GM23248 (cell line): ENCODE measurements at regions not wholly inside any gene's neighbourhood (a gene's known extent, or its start where the extent isn't known, plus 50 kb on each side); places are given as distances from the start of the nearest gene placed in this dataset.

ENCODE experiments used
- DNase-seq: peaks from one replicate; pipeline ENCODE4 v3.0.0-alpha.2; 2015
- H2AFZ ChIP-seq: fragments of 200-600 bp; sonication (generic); 2 replicates; pipeline ENCODE4 v1.6.1; 2016; ENCODE audit warnings: antibody characterized with exemption
- H3F3A ChIP-seq: fragments of 200-600 bp; sonication (generic); 2 replicates; pipeline ENCODE4 v1.6.1; 2016; ENCODE audit warnings: mild to moderate bottlenecking, antibody characterized with exemption, mixed run types; ENCODE audit not compliant: insufficient read depth
- H3K27ac ChIP-seq: fragments of 200-600 bp; sonication (generic); 2 replicates; pipeline ENCODE4 v1.5.1; 2016; ENCODE audit warnings: mild to moderate bottlenecking
- H3K27me3 ChIP-seq: fragments of 200-600 bp; sonication (generic); replicated peaks from 2 replicates; pipeline ENCODE4 v1.6.1; 2016; ENCODE audit warnings: mild to moderate bottlenecking; ENCODE audit not compliant: insufficient read depth
- H3K36me3 ChIP-seq: fragments of 200-600 bp; sonication (generic); 2 replicates; pipeline ENCODE4 v1.6.1; 2016; ENCODE audit warnings: low read depth, mild to moderate bottlenecking
- H3K4me1 ChIP-seq: fragments of 200-600 bp; sonication (generic); 2 replicates; pipeline ENCODE4 v1.6.1; 2016; ENCODE audit warnings: mild to moderate bottlenecking; ENCODE audit not compliant: insufficient read depth
- H3K4me2 ChIP-seq: fragments of 200-600 bp; sonication (generic); one replicate; pipeline ENCODE4 v1.6.1; 2016; ENCODE audit warnings: mild to moderate bottlenecking; ENCODE audit not compliant: unreplicated experiment
- H3K4me3 ChIP-seq: fragments of 200-600 bp; sonication (generic); 2 replicates; pipeline ENCODE4 v1.5.1; 2016; ENCODE audit warnings: mild to moderate bottlenecking
- H3K79me2 ChIP-seq: fragments of 200-600 bp; sonication (generic); 2 replicates; pipeline ENCODE4 v1.6.1; 2016; ENCODE audit warnings: mild to moderate bottlenecking; ENCODE audit not compliant: insufficient read depth
- H3K9ac ChIP-seq: fragments of 200-600 bp; sonication (generic); 2 replicates; pipeline ENCODE4 v1.6.1; 2016; ENCODE audit warnings: mild to moderate bottlenecking
- H3K9me2 ChIP-seq: fragments of 200-600 bp; sonication (generic); 2 replicates; pipeline ENCODE4 v1.6.1; 2016; ENCODE audit warnings: mixed run types, mild to moderate bottlenecking, moderate library complexity; ENCODE audit not compliant: insufficient read depth
- H3K9me3 ChIP-seq: fragments of 200-600 bp; sonication (generic); one replicate; pipeline ENCODE4 v1.6.1; 2017; ENCODE audit warnings: low read depth
- H4K20me1 ChIP-seq: fragments of 200-600 bp; sonication (generic); 2 replicates; pipeline ENCODE4 v1.6.0; 2016; ENCODE audit not compliant: insufficient read depth
- EZH2 ChIP-seq: fragments of 200-600 bp; sonication (generic); IDR thresholded peaks from 2 replicates; pipeline ENCODE4 v1.6.1; 2018; ENCODE audit warnings: antibody characterized with exemption, mild to moderate bottlenecking; ENCODE audit not compliant: insufficient read depth, poor library complexity, severe bottlenecking
- EZH2phosphoT487 ChIP-seq: fragments of 200-600 bp; sonication (generic); IDR thresholded peaks from 2 replicates; pipeline ENCODE4 v1.6.1; 2018; ENCODE audit warnings: antibody characterized with exemption, moderate library complexity, mild to moderate bottlenecking, low read depth; ENCODE audit not compliant: insufficient read depth
- WGBS, 2 experiments: methylation state at CpG; one replicate each; pipeline ENCODE4 v1.1.6; 2015 to 2017; ENCODE audit warnings: low lambda C conversion rate in 2 of 2, low coverage in 1 of 2; ENCODE audit errors: missing lambda C conversion rate in 2 of 2; 5-methylcytosine and 5-hydroxymethylcytosine counted together
- in situ Hi-C: fragments of 300-500 bp; cut with MboI; formaldehyde crosslinking; loops from 2 replicates; pipeline ENCODE4 v1.15.0; 2020

DNA sequence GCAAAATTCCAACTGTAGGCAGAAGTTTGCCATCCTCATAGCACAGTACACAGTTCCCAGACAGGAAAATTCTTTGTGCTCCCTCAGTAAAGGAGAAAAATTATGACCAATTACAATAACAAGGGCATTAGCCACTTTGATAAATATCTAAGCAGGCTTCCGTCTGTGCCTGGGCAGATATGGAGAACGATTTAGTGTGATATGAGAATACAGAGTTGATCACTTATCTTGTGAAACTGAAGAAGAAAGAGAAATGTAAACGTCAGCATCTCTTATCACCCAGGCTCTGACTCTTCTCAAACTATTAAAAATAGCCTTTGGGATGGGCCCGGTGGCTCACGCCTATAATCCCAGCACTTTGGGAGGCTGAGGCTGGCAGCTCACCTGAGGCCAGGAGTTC, 54.5 kb upstream of the TIAM1 start:
- Histone ChIP-seq H3F3A (no peaks in the 10 kb centered on the region), H3K9me3 (no peaks in the 10 kb centered on the region), H3K4me1 (no peaks in the 10 kb centered on the region), H3K4me2 (no peak overlapping the region), H3K9ac (no peak overlapping the region), H3K27ac (no peak overlapping the region), H3K9me2 (no peaks in the 10 kb centered on the region), H3K4me3 (no peak overlapping the region), H2AFZ (no peak overlapping the region), H3K36me3 (no peaks in the 10 kb centered on the region), H3K79me2 (no peaks in the 10 kb centered on the region), H3K27me3 (peaks cover 2% of the 10 kb centered on the region; the same call in 1 of the 2 replicates), H4K20me1 (no peaks in the 10 kb centered on the region)
- WGBS, 2 experiments = 81 to 83% methylated on average over 5 of the region's 5 CpGs
- TF ChIP-seq EZH2phosphoT487 (no peak), EZH2 (no peak)
- DNase-seq = no peak
- in situ Hi-C loops = no loop called here

DNA sequence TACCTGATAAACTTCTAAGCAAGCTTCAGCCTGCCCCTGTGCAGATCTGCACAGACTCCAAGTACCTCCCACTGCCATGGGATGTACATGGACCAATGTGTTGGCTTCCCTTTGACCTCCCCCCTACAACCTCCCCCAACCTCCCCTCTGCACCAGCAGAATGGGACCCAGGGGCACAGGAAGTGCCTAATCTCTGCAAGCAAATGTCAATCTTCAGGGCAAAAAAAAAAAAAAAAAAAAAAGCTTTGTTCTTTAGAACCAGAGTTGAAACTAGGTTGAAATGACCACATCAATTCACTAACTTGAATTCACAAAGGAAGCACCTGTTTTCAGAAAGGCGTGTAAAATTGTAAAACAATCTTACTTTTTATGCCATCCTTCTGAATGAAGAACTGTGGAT, 53.9 kb upstream of the TIAM1 start:
- no peaks in the 10 kb centered on the region for H4K20me1 ChIP-seq

DNA sequence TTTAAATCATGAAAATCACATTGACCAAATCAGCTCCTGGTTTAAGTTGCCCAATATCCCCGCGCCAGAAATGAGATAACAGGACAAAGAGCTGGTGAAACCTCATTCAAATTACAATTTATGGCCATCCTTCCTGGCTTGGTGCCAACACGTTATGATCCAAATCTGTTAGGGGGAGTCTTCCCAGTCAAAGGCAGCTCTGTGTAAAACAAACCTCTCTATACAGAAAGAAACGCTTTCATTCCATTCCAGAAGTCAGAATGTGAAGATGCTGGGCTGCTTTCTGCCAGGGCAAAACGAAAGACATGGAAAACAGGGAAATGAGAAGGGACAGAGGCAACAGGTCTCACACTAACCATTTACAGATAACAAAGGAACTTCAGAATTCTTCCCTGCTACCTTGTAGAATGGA, 53.5 kb upstream of the TIAM1 start:
- H3K4me1 ChIP-seq = no peaks in the 10 kb centered on the region
- WGBS, 2 experiments = 29 to 34% methylated on average over 5 of the region's 5 CpGs

More for the DNA sequence above, 53.9 kb upstream of the TIAM1 start:
- Histone ChIP-seq H3K79me2 (no peaks in the 10 kb centered on the region), H3K4me3 (no peak overlapping the region), H3K27ac (no peak overlapping the region), H3K9me3 (no peaks in the 10 kb centered on the region), H3K9me2 (no peaks in the 10 kb centered on the region), H3F3A (no peaks in the 10 kb centered on the region), H3K27me3 (peaks cover 7% of the 10 kb centered on the region; the same call in 1 of the 2 replicates), H3K36me3 (no peaks in the 10 kb centered on the region), H3K4me2 (no peak overlapping the region), H3K9ac (no peak overlapping the region), H2AFZ (no peak overlapping the region), H3K4me1 (no peaks in the 10 kb centered on the region)
- WGBS, 2 experiments = 38 to 56% methylated on average over 1 of the region's 1 CpG
- DNase-seq = no peak
- in situ Hi-C loops = no loop called here
- TF ChIP-seq EZH2phosphoT487 (no peak), EZH2 (no peak)

DNA sequence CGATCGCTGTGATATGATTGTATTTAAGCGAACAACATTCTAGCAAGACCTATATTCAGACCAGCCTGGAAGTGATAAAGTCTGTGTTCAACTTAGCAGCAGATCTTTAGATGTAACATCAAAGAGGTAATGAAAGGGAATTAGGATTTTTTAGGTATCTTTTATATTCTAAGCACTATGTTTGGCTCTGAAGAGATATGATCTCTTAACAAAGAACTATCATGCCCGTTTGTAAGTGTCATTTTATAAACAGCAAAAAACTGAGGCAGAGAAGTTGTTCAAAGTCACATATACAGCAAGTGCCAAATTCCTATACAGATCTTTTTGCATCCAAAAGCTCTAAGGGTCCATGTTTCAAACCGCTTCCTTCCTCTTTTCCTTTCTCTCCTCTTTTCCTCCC, 53.0 kb upstream of the TIAM1 start:
- DNase-seq = no peak
- no peaks in the 10 kb centered on the region for H3K9me3 ChIP-seq
- no peak overlapping the region for H2AFZ ChIP-seq
- H3K4me2 ChIP-seq = no peak overlapping the region
- H4K20me1 ChIP-seq = no peaks in the 10 kb centered on the region
- no peaks in the 10 kb centered on the region for H3K36me3 ChIP-seq
- TF ChIP-seq EZH2 (no peak), EZH2phosphoT487 (no peak)
- in situ Hi-C loops = no loop called here
- H3K79me2 ChIP-seq = no peaks in the 10 kb centered on the region
- H3K27me3 ChIP-seq = peaks cover 7% of the 10 kb centered on the region; the same call in 1 of the 2 replicates
- no peak overlapping the region for H3K9ac ChIP-seq
- no peaks in the 10 kb centered on the region for H3K4me1 ChIP-seq
- H3K4me3 ChIP-seq = no peak overlapping the region
- no peaks in the 10 kb centered on the region for H3F3A ChIP-seq
- 78 to 82% methylated on average over 5 of the region's 5 CpGs for WGBS, 2 experiments
- H3K9me2 ChIP-seq = no peaks in the 10 kb centered on the region
- H3K27ac ChIP-seq = no peak overlapping the region

More for the DNA sequence above, 53.5 kb upstream of the TIAM1 start:
- H3K9me3 ChIP-seq = no peaks in the 10 kb centered on the region
- peaks cover 7% of the 10 kb centered on the region; the same call in 1 of the 2 replicates for H3K27me3 ChIP-seq
- no peak for DNase-seq
- in situ Hi-C loops = no loop called here
- H4K20me1 ChIP-seq = no peaks in the 10 kb centered on the region
- H3K79me2 ChIP-seq = no peaks in the 10 kb centered on the region
- H3K27ac ChIP-seq = no peak overlapping the region
- H3K4me2 ChIP-seq = no peak overlapping the region
- no peaks in the 10 kb centered on the region for H3K36me3 ChIP-seq
- no peak overlapping the region for H2AFZ ChIP-seq
- no peak overlapping the region for H3K4me3 ChIP-seq
- no peak overlapping the region for H3K9ac ChIP-seq
- no peaks in the 10 kb centered on the region for H3F3A ChIP-seq
- H3K9me2 ChIP-seq = no peaks in the 10 kb centered on the region
- TF ChIP-seq EZH2 (no peak), EZH2phosphoT487 (no peak)

DNA sequence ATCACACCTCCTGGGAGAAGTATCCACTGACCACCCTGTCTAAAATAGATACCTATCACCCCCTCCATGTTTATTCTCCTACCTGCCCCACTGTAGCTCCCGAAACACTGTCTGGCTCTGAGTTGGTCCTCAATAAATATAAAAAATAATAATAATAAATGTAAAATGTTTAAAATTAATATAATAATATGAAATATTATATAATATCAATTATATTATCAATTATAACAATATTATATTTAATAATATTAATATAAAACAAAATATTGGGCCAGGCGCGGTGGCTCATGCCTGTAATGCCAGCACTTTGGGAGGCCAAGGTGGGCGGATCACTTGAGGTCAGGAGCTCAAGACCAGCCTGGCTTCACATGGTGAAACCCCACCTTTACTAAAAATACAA, 52.3 kb upstream of the TIAM1 start:
- TF ChIP-seq EZH2phosphoT487 (no peak), EZH2 (no peak)
- Histone ChIP-seq H4K20me1 (no peaks in the 10 kb centered on the region), H3K9ac (no peak overlapping the region), H3K27me3 (peaks cover 7% of the 10 kb centered on the region; the same call in 1 of the 2 replicates), H3K79me2 (no peaks in the 10 kb centered on the region), H2AFZ (no peak overlapping the region), H3K4me1 (no peaks in the 10 kb centered on the region), H3K9me3 (no peaks in the 10 kb centered on the region), H3K4me3 (no peak overlapping the region), H3K9me2 (no peaks in the 10 kb centered on the region), H3K4me2 (no peak overlapping the region), H3F3A (no peaks in the 10 kb centered on the region), H3K27ac (no peak overlapping the region), H3K36me3 (no peaks in the 10 kb centered on the region)
- in situ Hi-C loops = no loop called here
- DNase-seq = no peak
- WGBS, 2 experiments = 86 to 92% methylated on average over 4 of the region's 4 CpGs
